Stomach (tissue), 4 donors: ENCODE measurements at regions not wholly inside any gene's neighbourhood (a gene's known extent, or its start where the extent isn't known, plus 50 kb on each side); places are given as distances from the start of the nearest gene placed in this dataset.

ENCODE experiments used
- POLR2A ChIP-seq, 4 donors: fragments of 450-650 bp; IDR thresholded peaks; one replicate each; pipeline ENCODE4 v1.6.1; 2016; ENCODE audit warnings: antibody characterized with exemption in 4 of 4, control low read depth in 2 of 4, mild to moderate bottlenecking in 1 of 4, moderate library complexity in 1 of 4
- TF ChIP-seq, protein P1 (sequence below), 7 experiments: fragments of 450-650 bp in 4 of 7; fragments of 200-600 bp in 3 of 7; sonication (generic) in 3 of 7; IDR thresholded peaks; one replicate each; pipeline ENCODE4 v1.5.1; 2016 to 2019; ENCODE audit warnings: antibody characterized with exemption in 7 of 7, control low read depth in 2 of 7, mild to moderate bottlenecking in 1 of 7

DNA sequence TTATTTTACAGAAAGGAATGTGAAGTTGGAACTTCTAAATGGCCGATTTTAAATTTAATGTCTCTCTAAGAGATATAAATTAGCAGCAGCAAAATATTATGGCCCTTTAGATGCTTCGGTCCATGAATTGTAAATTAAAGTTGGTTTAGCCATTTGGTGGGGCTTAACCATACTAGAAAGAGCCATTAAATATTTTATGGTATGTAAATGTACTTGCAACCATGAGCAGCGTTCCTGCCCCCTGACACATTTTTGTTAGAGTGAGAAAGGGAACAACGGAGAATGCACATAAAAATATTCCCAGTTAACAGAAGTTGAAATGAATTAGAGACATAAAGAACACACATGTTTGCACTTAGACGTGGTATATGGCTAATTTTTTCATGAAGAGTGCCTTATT, 237.9 kb downstream of the MYLK4 start:
- TF ChIP-seq, protein P1, sequence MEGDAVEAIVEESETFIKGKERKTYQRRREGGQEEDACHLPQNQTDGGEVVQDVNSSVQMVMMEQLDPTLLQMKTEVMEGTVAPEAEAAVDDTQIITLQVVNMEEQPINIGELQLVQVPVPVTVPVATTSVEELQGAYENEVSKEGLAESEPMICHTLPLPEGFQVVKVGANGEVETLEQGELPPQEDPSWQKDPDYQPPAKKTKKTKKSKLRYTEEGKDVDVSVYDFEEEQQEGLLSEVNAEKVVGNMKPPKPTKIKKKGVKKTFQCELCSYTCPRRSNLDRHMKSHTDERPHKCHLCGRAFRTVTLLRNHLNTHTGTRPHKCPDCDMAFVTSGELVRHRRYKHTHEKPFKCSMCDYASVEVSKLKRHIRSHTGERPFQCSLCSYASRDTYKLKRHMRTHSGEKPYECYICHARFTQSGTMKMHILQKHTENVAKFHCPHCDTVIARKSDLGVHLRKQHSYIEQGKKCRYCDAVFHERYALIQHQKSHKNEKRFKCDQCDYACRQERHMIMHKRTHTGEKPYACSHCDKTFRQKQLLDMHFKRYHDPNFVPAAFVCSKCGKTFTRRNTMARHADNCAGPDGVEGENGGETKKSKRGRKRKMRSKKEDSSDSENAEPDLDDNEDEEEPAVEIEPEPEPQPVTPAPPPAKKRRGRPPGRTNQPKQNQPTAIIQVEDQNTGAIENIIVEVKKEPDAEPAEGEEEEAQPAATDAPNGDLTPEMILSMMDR (IDR thresholded peaks at IDR 0.05): no peak
- TF ChIP-seq POLR2A (IDR thresholded peaks at IDR 0.05): no peak
